HG02884 (cell line): ENCODE measurements at regions not wholly inside any gene's neighbourhood (a gene's known extent, or its start where the extent isn't known, plus 50 kb on each side); places are given as distances from the start of the nearest gene placed in this dataset.

Experiments
- ATAC-seq: cut with Tn5 transposase; IDR thresholded peaks from one replicate; pipeline ENCODE4 v1.9.1; 2021; ENCODE audit warnings: mild to moderate bottlenecking, moderate library complexity; ENCODE audit not compliant: unreplicated experiment

GRCh38 chr18:71597219-71597618, 946.9 kb downstream of the CBLN2 start:
- ATAC-seq: no peak

GRCh38 chr18:71583252-71583651, 960.9 kb downstream of the CBLN2 start:
- ATAC-seq: no peak

- ATAC-seq: no peak
Observed at GRCh38 chr18:71554686-71555085, 989.5 kb downstream of the CBLN2 start.

GRCh38 chr18:71541643-71542042, 1002.5 kb downstream of the CBLN2 start:
- no peak for ATAC-seq

GRCh38 chr18:71529703-71530303, 1014.3 kb downstream of the CBLN2 start:
- ATAC-seq: no peak

GRCh38 chr18:71523483-71524435, 1020.4 kb downstream of the CBLN2 start:
- no peak for ATAC-seq

- no peak for ATAC-seq
Observed at GRCh38 chr18:71505526-71505925, 1038.6 kb downstream of the CBLN2 start.

GRCh38 chr18:71503222-71503621, 1040.9 kb downstream of the CBLN2 start:
- ATAC-seq: no peak

GRCh38 chr18:71485611-71486010, 1058.5 kb downstream of the CBLN2 start:
- no peak for ATAC-seq

- ATAC-seq: no peak
Observed at GRCh38 chr18:71471963-71472725, 1072.0 kb downstream of the CBLN2 start.

- no peak for ATAC-seq
Observed at GRCh38 chr18:71456206-71456605, 1087.9 kb downstream of the CBLN2 start.

GRCh38 chr18:71450257-71450656, 1093.9 kb downstream of the CBLN2 start:
- no peak for ATAC-seq

GRCh38 chr18:71443706-71444480, 1100.2 kb downstream of the CBLN2 start:
- ATAC-seq: no peak

- ATAC-seq: no peak
Observed at GRCh38 chr18:71442731-71443141, 1101.4 kb downstream of the CBLN2 start.

GRCh38 chr18:71441156-71441555, 1103.0 kb downstream of the CBLN2 start:
- ATAC-seq: no peak

- ATAC-seq: no peak
Observed at GRCh38 chr18:71437511-71437910, 1106.6 kb downstream of the CBLN2 start.

GRCh38 chr18:71433373-71433772, 1110.8 kb downstream of the CBLN2 start:
- ATAC-seq: no peak

GRCh38 chr18:71431689-71432088, 1112.5 kb downstream of the CBLN2 start:
- ATAC-seq: no peak

- ATAC-seq: no peak
Observed at GRCh38 chr18:71431171-71431570, 1113.0 kb downstream of the CBLN2 start.

- ATAC-seq: no peak
Observed at GRCh38 chr18:71426441-71426840, 1117.7 kb downstream of the CBLN2 start.
